ENCODE measurements at regions not wholly inside any gene's neighbourhood (a gene's known extent, or its start where the extent isn't known, plus 50 kb on each side); places are given as distances from the start of the nearest gene placed in this dataset.

DNA sequence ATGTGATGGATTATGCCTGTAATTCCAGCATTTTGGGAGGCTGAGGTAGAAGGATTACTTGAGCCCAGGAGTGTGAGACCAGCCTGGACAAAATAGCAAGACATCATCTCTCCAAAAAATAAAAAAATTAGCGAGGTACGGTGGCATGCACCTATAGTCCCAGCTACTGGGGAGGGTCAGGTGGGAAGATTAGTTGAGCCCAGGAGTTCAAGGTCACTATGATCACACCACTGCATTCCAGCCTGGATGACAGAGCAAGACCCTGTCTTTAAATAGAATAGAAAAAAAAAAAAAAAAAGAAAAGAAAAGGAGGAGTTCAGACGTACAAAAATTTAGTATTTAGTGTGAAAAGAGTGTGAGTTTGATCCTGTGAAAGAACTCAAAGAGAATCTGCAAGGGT, 154.9 kb downstream of the NR4A2 start:
- H3K4me3 ChIP-seq (replicated peaks in 1 of 3; ENCODE audit: insufficient read depth in 1 of 3, low read depth in 1 of 3, low read length in 3 of 3), result no peak overlapping the region
- no peaks in the 10 kb centered on the region for H3K27me3 ChIP-seq (ENCODE audit: control insufficient read depth in 2 of 2, insufficient read depth in 2 of 2, low read length in 2 of 2)
- H3K36me3 ChIP-seq (ENCODE audit: control insufficient read depth in 2 of 2, extremely low read depth in 1 of 2, insufficient read depth in 2 of 2, low read length in 2 of 2), result no peaks in the 10 kb centered on the region
- ChIA-PET POLR2A (no interaction called here), CTCF (no interaction called here)
- H2AFZ ChIP-seq (ENCODE audit: low read depth, low read length), result no peak overlapping the region
- FAIRE-seq (no peak), DNase-seq (ENCODE audit: low read depth, low spot score) (no peak)
- H3K4me1 ChIP-seq (ENCODE audit: control insufficient read depth, extremely low read depth, insufficient read depth, low read length), result no peaks in the 10 kb centered on the region
- H4K20me1 ChIP-seq (replicated peaks; ENCODE audit: control insufficient read depth, extremely low read depth, insufficient read depth, low read length), result no peaks in the 10 kb centered on the region
- no peak overlapping the region for H3K4me2 ChIP-seq (ENCODE audit: insufficient read depth, low read length)
- H3K79me2 ChIP-seq (ENCODE audit: control insufficient read depth, insufficient read depth, low read length), result no peaks in the 10 kb centered on the region
- BruUV-seq (replicated peaks), result no TSS peak
- TF ChIP-seq EZH2 (IDR thresholded peaks at IDR 0.05; ENCODE audit: borderline replicate concordance, low read depth, low read length, severe bottlenecking) (no peak), POLR2A (IDR thresholded peaks at IDR 0.05; ENCODE audit: low read depth, low read length) (no peak), GATA2 (IDR thresholded peaks at IDR 0.05; ENCODE audit: insufficient read depth, insufficient read length, low read depth, low read length) (no peak)
- TF ChIP-seq, protein P1, sequence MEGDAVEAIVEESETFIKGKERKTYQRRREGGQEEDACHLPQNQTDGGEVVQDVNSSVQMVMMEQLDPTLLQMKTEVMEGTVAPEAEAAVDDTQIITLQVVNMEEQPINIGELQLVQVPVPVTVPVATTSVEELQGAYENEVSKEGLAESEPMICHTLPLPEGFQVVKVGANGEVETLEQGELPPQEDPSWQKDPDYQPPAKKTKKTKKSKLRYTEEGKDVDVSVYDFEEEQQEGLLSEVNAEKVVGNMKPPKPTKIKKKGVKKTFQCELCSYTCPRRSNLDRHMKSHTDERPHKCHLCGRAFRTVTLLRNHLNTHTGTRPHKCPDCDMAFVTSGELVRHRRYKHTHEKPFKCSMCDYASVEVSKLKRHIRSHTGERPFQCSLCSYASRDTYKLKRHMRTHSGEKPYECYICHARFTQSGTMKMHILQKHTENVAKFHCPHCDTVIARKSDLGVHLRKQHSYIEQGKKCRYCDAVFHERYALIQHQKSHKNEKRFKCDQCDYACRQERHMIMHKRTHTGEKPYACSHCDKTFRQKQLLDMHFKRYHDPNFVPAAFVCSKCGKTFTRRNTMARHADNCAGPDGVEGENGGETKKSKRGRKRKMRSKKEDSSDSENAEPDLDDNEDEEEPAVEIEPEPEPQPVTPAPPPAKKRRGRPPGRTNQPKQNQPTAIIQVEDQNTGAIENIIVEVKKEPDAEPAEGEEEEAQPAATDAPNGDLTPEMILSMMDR (IDR thresholded peaks at IDR 0.05; ENCODE audit: extremely low read depth in 1 of 2, insufficient read depth in 1 of 2, low read depth in 1 of 2, low read length in 2 of 2), result no peak
- dilution Hi-C loops (cut with MboI; ENCODE audit: extremely low pct_ligation_motif_present, low sequenced_read_pairs), result no loop called here
- no peaks in the 10 kb centered on the region for H3K9me1 ChIP-seq (replicated peaks; ENCODE audit: control insufficient read depth, extremely low read depth, insufficient read depth, low read length)
- H3K9me3 ChIP-seq (replicated peaks; ENCODE audit: control insufficient read depth, insufficient read depth, low read length), result no peaks in the 10 kb centered on the region
- H3K9ac ChIP-seq (replicated peaks; ENCODE audit: extremely low read depth, insufficient read depth, low read length), result no peak overlapping the region
- intact Hi-C loops (cut with micrococcal nuclease), result no loop called here
- no peak overlapping the region for H3K27ac ChIP-seq (ENCODE audit: insufficient read depth, low read depth, low read length)

DNA sequence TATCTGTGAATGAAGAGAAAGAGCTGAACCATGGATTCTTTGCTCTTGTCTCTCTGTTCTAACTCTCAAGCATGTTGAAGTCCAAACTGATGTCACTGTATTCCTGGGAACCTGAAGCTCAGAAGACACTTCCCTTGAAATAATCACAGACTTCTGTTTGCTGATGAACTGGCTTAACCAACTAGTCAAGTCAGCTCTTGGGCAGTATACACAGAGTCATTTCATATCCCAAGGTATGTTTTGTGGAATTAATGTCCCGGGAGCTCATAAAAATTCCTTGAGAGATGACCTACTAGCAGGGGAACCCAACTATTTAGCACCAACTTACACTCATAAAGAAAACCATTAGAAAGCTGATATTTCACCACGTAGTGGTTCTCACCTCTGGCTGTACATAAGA, 156.6 kb downstream of the NR4A2 start:
- Histone ChIP-seq H3K36me3 (ENCODE audit: control insufficient read depth in 2 of 2, extremely low read depth in 1 of 2, insufficient read depth in 2 of 2, low read length in 2 of 2) (no peaks in the 10 kb centered on the region), H3K27me3 (ENCODE audit: control insufficient read depth in 2 of 2, insufficient read depth in 2 of 2, low read length in 2 of 2) (no peaks in the 10 kb centered on the region), H3K4me2 (ENCODE audit: insufficient read depth, low read length) (no peak overlapping the region), H3K9me3 (replicated peaks; ENCODE audit: control insufficient read depth, insufficient read depth, low read length) (no peaks in the 10 kb centered on the region), H3K9ac (replicated peaks; ENCODE audit: extremely low read depth, insufficient read depth, low read length) (no peak overlapping the region), H2AFZ (ENCODE audit: low read depth, low read length) (no peak overlapping the region), H4K20me1 (replicated peaks; ENCODE audit: control insufficient read depth, extremely low read depth, insufficient read depth, low read length) (no peaks in the 10 kb centered on the region), H3K27ac (ENCODE audit: insufficient read depth, low read depth, low read length) (no peak overlapping the region), H3K4me1 (ENCODE audit: control insufficient read depth, extremely low read depth, insufficient read depth, low read length) (no peaks in the 10 kb centered on the region), H3K9me1 (replicated peaks; ENCODE audit: control insufficient read depth, extremely low read depth, insufficient read depth, low read length) (no peaks in the 10 kb centered on the region), H3K4me3 (replicated peaks in 1 of 3; ENCODE audit: insufficient read depth in 1 of 3, low read depth in 1 of 3, low read length in 3 of 3) (no peak overlapping the region), H3K79me2 (ENCODE audit: control insufficient read depth, insufficient read depth, low read length) (no peaks in the 10 kb centered on the region)
- POLR2A ChIA-PET, result no interaction called here
- intact Hi-C loops (cut with micrococcal nuclease) (no loop called here), dilution Hi-C loops (cut with MboI; ENCODE audit: extremely low pct_ligation_motif_present, low sequenced_read_pairs) (no loop called here)
- no TSS peak for BruUV-seq (replicated peaks)
- CTCF ChIA-PET, result interaction anchor here (1.1 to 1.3 kb wide), 2 partner anchors 11 to 799 kb away, joined by 3 read pairs; no protein-coding TSS in a partner anchor
- FAIRE-seq, result no peak
- DNase-seq (ENCODE audit: low read depth, low spot score), result no peak
- no peak for TF ChIP-seq EZH2 (IDR thresholded peaks at IDR 0.05; ENCODE audit: borderline replicate concordance, low read depth, low read length, severe bottlenecking)
- no peak for TF ChIP-seq POLR2AphosphoS5 (IDR thresholded peaks at IDR 0.05; ENCODE audit: insufficient read depth, low read depth, low read length)
- TF ChIP-seq, protein P2, sequence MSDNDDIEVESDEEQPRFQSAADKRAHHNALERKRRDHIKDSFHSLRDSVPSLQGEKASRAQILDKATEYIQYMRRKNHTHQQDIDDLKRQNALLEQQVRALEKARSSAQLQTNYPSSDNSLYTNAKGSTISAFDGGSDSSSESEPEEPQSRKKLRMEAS (IDR thresholded peaks at IDR 0.05; ENCODE audit: insufficient read depth, insufficient read length), result no peak
- TF ChIP-seq GATA2 (IDR thresholded peaks at IDR 0.05; ENCODE audit: insufficient read depth, insufficient read length, low read depth, low read length), result no peak
- TF ChIP-seq, protein P1 (IDR thresholded peaks at IDR 0.05; ENCODE audit: extremely low read depth in 1 of 2, insufficient read depth in 1 of 2, low read depth in 1 of 2, low read length in 2 of 2), result no peak
- TF ChIP-seq MYC (IDR thresholded peaks at IDR 0.05; ENCODE audit: low read depth, low read length), result no peak
- no peak for TF ChIP-seq POLR2A (IDR thresholded peaks at IDR 0.05; ENCODE audit: low read depth, low read length)
- TF ChIP-seq JUN (IDR thresholded peaks at IDR 0.05; ENCODE audit: borderline replicate concordance, insufficient read depth, insufficient read length, low read depth), result no peak
- no peak for TF ChIP-seq FOS (IDR thresholded peaks at IDR 0.05; ENCODE audit: borderline replicate concordance, insufficient read depth, low read length)
